H9 (cell line): ENCODE measurements at regions not wholly inside any gene's neighbourhood (a gene's known extent, or its start where the extent isn't known, plus 50 kb on each side); places are given as distances from the start of the nearest gene placed in this dataset.

ENCODE experiments used
- DNase-seq: peaks from one replicate; pipeline ENCODE4 v3.0.0-alpha.2; 2017
- H2AFZ ChIP-seq: one replicate; pipeline ENCODE4 v1.6.1; 2013; ENCODE audit warnings: mild to moderate bottlenecking, low read length, control low read depth, moderate library complexity
- H2AK5ac ChIP-seq: 2 replicates; pipeline ENCODE4 v1.6.1; 2013; ENCODE audit warnings: low read length, control low read depth, mixed read lengths; ENCODE audit not compliant: insufficient read length
- H2BK120ac ChIP-seq: one replicate; pipeline ENCODE4 v1.6.1; 2013; ENCODE audit warnings: low read depth, mild to moderate bottlenecking, low read length, control low read depth, inconsistent platforms; ENCODE audit not compliant: poor library complexity, severe bottlenecking
- H2BK12ac ChIP-seq: 2 replicates; pipeline ENCODE4 v1.6.1; 2013; ENCODE audit warnings: low read length, control low read depth, mixed read lengths, low read depth; ENCODE audit not compliant: insufficient read length
- H2BK15ac ChIP-seq: 2 replicates; pipeline ENCODE4 v1.6.1; 2013; ENCODE audit warnings: low read depth, low read length, control low read depth
- H2BK20ac ChIP-seq: one replicate; pipeline ENCODE4 v1.6.1; 2013; ENCODE audit warnings: low read depth, mild to moderate bottlenecking, low read length, control low read depth, inconsistent platforms; ENCODE audit not compliant: poor library complexity, severe bottlenecking
- H2BK5ac ChIP-seq: 2 replicates; pipeline ENCODE4 v1.6.1; 2013; ENCODE audit warnings: low read length, control low read depth, mixed read lengths; ENCODE audit not compliant: insufficient read length
- H3K14ac ChIP-seq: 2 replicates; pipeline ENCODE4 v1.6.1; 2013; ENCODE audit warnings: low read length, control low read depth; ENCODE audit not compliant: insufficient read depth
- H3K18ac ChIP-seq: 2 replicates; pipeline ENCODE4 v1.6.1; 2013; ENCODE audit warnings: low read depth, mild to moderate bottlenecking, mixed read lengths, low read length, control low read depth; ENCODE audit not compliant: insufficient read length
- H3K23ac ChIP-seq: 2 replicates; pipeline ENCODE4 v1.6.1; 2013; ENCODE audit warnings: low read length, control low read depth, mixed read lengths, low read depth; ENCODE audit not compliant: insufficient read length
- H3K23me2 ChIP-seq: 2 replicates; pipeline ENCODE4 v1.6.1; 2013; ENCODE audit warnings: low read depth, mild to moderate bottlenecking, mixed read lengths, low read length, control low read depth; ENCODE audit not compliant: insufficient read length, poor library complexity, severe bottlenecking
- H3K27ac ChIP-seq: 2 replicates; pipeline ENCODE4 v1.5.1; 2013; ENCODE audit warnings: low read length, control low read depth, mixed read lengths, low read depth; ENCODE audit not compliant: insufficient read length
- H3K27me3 ChIP-seq: 2 replicates; pipeline ENCODE4 v1.6.1; 2013; ENCODE audit warnings: low read length, control low read depth, inconsistent platforms; ENCODE audit not compliant: insufficient read depth
- H3K4ac ChIP-seq: 2 replicates; pipeline ENCODE4 v1.6.1; 2013; ENCODE audit warnings: low read depth, mild to moderate bottlenecking, control low read depth, inconsistent platforms, low read length, moderate library complexity
- H3K4me1 ChIP-seq: 2 replicates; pipeline ENCODE4 v1.6.1; 2013; ENCODE audit warnings: low read length, control low read depth, inconsistent platforms; ENCODE audit not compliant: insufficient read depth
- H3K4me2 ChIP-seq: 2 replicates; pipeline ENCODE4 v1.6.1; 2013; ENCODE audit warnings: low read length, control low read depth, mixed read lengths; ENCODE audit not compliant: insufficient read length, insufficient read depth
- H3K56ac ChIP-seq: 2 replicates; pipeline ENCODE4 v1.6.1; 2013; ENCODE audit warnings: low read depth, mild to moderate bottlenecking, mixed read lengths, low read length, control low read depth; ENCODE audit not compliant: insufficient read length
- H3K79me1 ChIP-seq: 2 replicates; pipeline ENCODE4 v1.6.1; 2013; ENCODE audit warnings: low read depth, mild to moderate bottlenecking, moderate library complexity, low read length, control low read depth, inconsistent platforms; ENCODE audit not compliant: insufficient read depth, poor library complexity, severe bottlenecking
- H3K79me2 ChIP-seq: 2 replicates; pipeline ENCODE4 v1.6.1; 2013; ENCODE audit warnings: low read length, control low read depth, inconsistent platforms; ENCODE audit not compliant: insufficient read depth
- H3K9ac ChIP-seq: 2 replicates; pipeline ENCODE4 v1.6.1; 2013; ENCODE audit warnings: low read length, control low read depth, mixed read lengths; ENCODE audit not compliant: insufficient read length; ENCODE audit errors: extremely low read depth
- H3K9me3 ChIP-seq: one replicate; pipeline ENCODE4 v1.6.1; 2013; ENCODE audit warnings: low read depth, low read length, inconsistent platforms; ENCODE audit not compliant: control insufficient read depth
- H3T11ph ChIP-seq: one replicate; pipeline ENCODE4 v1.6.1; 2013; ENCODE audit warnings: mild to moderate bottlenecking, low read length, control low read depth, inconsistent platforms
- H4K20me1 ChIP-seq: one replicate; pipeline ENCODE4 v1.6.1; 2013; ENCODE audit not compliant: control insufficient read depth, insufficient read length, insufficient read depth
- H4K5ac ChIP-seq: 2 replicates; pipeline ENCODE4 v1.6.1; 2013; ENCODE audit warnings: low read depth, mild to moderate bottlenecking, mixed read lengths, low read length, control low read depth; ENCODE audit not compliant: insufficient read length
- H4K8ac ChIP-seq: replicated peaks from 2 replicates; pipeline ENCODE4 v1.6.1; 2013; ENCODE audit warnings: low read length, control low read depth, mixed read lengths, low read depth; ENCODE audit not compliant: insufficient read length
- H4K91ac ChIP-seq: 2 replicates; pipeline ENCODE4 v1.6.1; 2013; ENCODE audit warnings: low read depth, mild to moderate bottlenecking, moderate library complexity, mixed read lengths, low read length, control low read depth; ENCODE audit not compliant: insufficient read length
- H3K27ac Mint-ChIP-seq, 3 experiments: 2 replicates in 2 of 3; 3 replicates in 1 of 3; pipeline ENCODE4 v1.8.0; 2020 to 2021; ENCODE audit warnings: mixed read lengths in 3 of 3, mild to moderate bottlenecking in 1 of 3, moderate library complexity in 1 of 3
- H3K27me3 Mint-ChIP-seq: 2 replicates; pipeline ENCODE4 v1.8.0; 2021; ENCODE audit warnings: low read depth, mild to moderate bottlenecking, moderate library complexity, mixed read lengths
- H3K36me3 Mint-ChIP-seq, 3 experiments: 2 replicates in 2 of 3; 3 replicates in 1 of 3; pipeline ENCODE4 v1.8.0; 2020 to 2021; ENCODE audit warnings: low read depth in 3 of 3, mixed read lengths in 3 of 3; ENCODE audit not compliant: insufficient read depth in 1 of 3
- H3K4me1 Mint-ChIP-seq, 2 experiments: 2 replicates each; pipeline ENCODE4 v1.8.0; 2020; ENCODE audit warnings: mixed read lengths in 2 of 2
- H3K4me3 Mint-ChIP-seq, 2 experiments: 2 replicates in 1 of 2; 3 replicates in 1 of 2; pipeline ENCODE4 v1.8.0; 2020 to 2021; ENCODE audit warnings: mild to moderate bottlenecking in 2 of 2, mixed read lengths in 2 of 2, moderate library complexity in 1 of 2
- H3K9me3 Mint-ChIP-seq, 2 experiments: 2 replicates in 1 of 2; 3 replicates in 1 of 2; pipeline ENCODE4 v1.8.0; 2020; ENCODE audit warnings: mild to moderate bottlenecking in 2 of 2, mixed read lengths in 2 of 2, moderate library complexity in 1 of 2
- WGBS: extraction: QIAGEN DNeasy Blood & Tissue Kit; methylation state at CpG from one replicate; pipeline ENCODE4 v1.1.7; 2013; ENCODE audit warnings: missing lambda C conversion rate, low lambda C conversion rate, mixed read lengths; ENCODE audit not compliant: insufficient read length; ENCODE audit errors: extremely low coverage; 5-methylcytosine and 5-hydroxymethylcytosine counted together
- TF ChIP-seq, protein P1 (sequence below): fragments of 200-600 bp; sonication (generic); conservative IDR thresholded peaks from 3 replicates; pipeline ENCODE4 v1.8.0; 2021; ENCODE audit warnings: antibody characterized with exemption, mild to moderate bottlenecking

DNA sequence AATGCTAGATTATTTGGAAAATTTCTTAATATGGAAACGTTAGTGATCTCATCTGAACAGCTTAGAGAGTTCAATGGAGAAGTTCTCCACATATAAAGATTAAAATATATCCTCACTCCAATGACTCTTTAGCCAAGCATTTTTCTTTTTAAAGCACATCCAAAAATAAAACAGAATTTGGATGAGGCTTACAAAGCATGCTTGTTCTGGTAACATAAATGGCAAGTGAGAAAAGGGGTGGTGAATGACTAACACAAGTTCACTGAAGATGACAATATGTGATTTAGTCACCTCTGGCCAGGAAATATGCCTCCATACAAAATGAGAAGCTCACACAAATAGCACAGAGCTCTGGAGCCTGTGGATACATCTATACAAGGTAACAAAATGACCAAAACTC is 253.0 kb downstream of the PCDH20 start:
- Histone ChIP-seq H2BK15ac (no peak overlapping the region), H2AK5ac (no peak overlapping the region), H3K27me3 (no peaks in the 10 kb centered on the region), H4K20me1 (no peaks in the 10 kb centered on the region), H3K4me2 (no peak overlapping the region), H3K56ac (no peak overlapping the region), H3K23ac (no peak overlapping the region), H3K79me1 (no peaks in the 10 kb centered on the region), H3K9ac (no peak overlapping the region), H3K4ac (no peak overlapping the region), H3K79me2 (no peaks in the 10 kb centered on the region), H3K27ac (no peak overlapping the region), H2BK12ac (no peak overlapping the region), H4K91ac (no peak overlapping the region), H3K9me3 (no peaks in the 10 kb centered on the region), H3K14ac (no peak overlapping the region), H3K23me2 (no peaks in the 10 kb centered on the region), H2AFZ (no peak overlapping the region), H2BK120ac (no peak overlapping the region), H3T11ph (no peak overlapping the region), H4K8ac (no peak overlapping the region), H2BK5ac (no peak overlapping the region), H3K4me1 (no peaks in the 10 kb centered on the region), H4K5ac (no peak overlapping the region), H2BK20ac (no peak overlapping the region), H3K18ac (no peak overlapping the region)
- no peaks in the 10 kb centered on the region for H3K36me3 Mint-ChIP-seq
- no peaks in the 10 kb centered on the region for H3K9me3 Mint-ChIP-seq
- WGBS: no CpG with 5 or more reads among the region's 1 CpG
- no peak overlapping the region for H3K4me3 Mint-ChIP-seq
- H3K27ac Mint-ChIP-seq: no peak overlapping the region
- no peaks in the 10 kb centered on the region for H3K27me3 Mint-ChIP-seq
- DNase-seq: no peak
- H3K4me1 Mint-ChIP-seq: no peaks in the 10 kb centered on the region
- TF ChIP-seq, protein P1, sequence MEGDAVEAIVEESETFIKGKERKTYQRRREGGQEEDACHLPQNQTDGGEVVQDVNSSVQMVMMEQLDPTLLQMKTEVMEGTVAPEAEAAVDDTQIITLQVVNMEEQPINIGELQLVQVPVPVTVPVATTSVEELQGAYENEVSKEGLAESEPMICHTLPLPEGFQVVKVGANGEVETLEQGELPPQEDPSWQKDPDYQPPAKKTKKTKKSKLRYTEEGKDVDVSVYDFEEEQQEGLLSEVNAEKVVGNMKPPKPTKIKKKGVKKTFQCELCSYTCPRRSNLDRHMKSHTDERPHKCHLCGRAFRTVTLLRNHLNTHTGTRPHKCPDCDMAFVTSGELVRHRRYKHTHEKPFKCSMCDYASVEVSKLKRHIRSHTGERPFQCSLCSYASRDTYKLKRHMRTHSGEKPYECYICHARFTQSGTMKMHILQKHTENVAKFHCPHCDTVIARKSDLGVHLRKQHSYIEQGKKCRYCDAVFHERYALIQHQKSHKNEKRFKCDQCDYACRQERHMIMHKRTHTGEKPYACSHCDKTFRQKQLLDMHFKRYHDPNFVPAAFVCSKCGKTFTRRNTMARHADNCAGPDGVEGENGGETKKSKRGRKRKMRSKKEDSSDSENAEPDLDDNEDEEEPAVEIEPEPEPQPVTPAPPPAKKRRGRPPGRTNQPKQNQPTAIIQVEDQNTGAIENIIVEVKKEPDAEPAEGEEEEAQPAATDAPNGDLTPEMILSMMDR: no peak
